ENCODE measurements at regions not wholly inside any gene's neighbourhood (a gene's known extent, or its start where the extent isn't known, plus 50 kb on each side); places are given as distances from the start of the nearest gene placed in this dataset.

DNA sequence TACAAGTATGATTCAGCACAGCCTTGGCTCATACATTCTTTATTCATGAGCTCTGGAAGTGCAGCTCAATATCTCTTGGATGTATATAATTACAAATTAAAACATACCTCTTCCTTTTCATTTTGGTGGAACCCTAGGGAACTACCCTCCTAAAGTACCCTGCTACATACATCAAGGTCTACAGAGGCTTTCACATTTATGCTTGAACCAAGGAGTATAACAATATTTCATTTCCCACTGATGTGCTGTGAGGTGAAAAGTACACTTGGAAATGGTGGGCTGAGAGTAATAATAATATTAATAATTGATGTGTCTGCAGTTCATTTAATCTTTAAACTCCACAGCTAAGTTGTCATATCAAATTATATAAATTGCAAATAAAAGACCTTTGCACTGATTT is 142.2 kb upstream of the LRRC3B start:
- Mint-ChIP-seq H3K4me1 (ENCODE audit: low read depth, unreplicated experiment) (no peaks in the 10 kb centered on the region), H3K36me3 (ENCODE audit: low read depth, unreplicated experiment) (no peaks in the 10 kb centered on the region), H3K9me3 (ENCODE audit: unreplicated experiment) (no peaks in the 10 kb centered on the region), H3K4me3 (ENCODE audit: unreplicated experiment) (no peak overlapping the region), H3K27ac (ENCODE audit: unreplicated experiment) (no peak overlapping the region), H3K27me3 (ENCODE audit: low read depth, unreplicated experiment) (no peaks in the 10 kb centered on the region)
- Histone ChIP-seq H3K27me3 (ENCODE audit: insufficient read depth, low read length) (no peaks in the 10 kb centered on the region), H3K79me2 (ENCODE audit: insufficient read depth, low read length) (no peaks in the 10 kb centered on the region), H3K4me3 (ENCODE audit: insufficient read depth, low read depth, low read length) (no peak overlapping the region), H3K36me3 (ENCODE audit: insufficient read depth, low read length) (no peaks in the 10 kb centered on the region), H3K9me3 (ENCODE audit: insufficient read depth, low read depth, low read length) (no peaks in the 10 kb centered on the region), H3K27ac (ENCODE audit: low read depth, low read length) (no peak overlapping the region), H2AFZ (ENCODE audit: low read depth, low read length) (no peak overlapping the region), H3K4me2 (ENCODE audit: low read length) (no peak overlapping the region), H3K4me1 (ENCODE audit: insufficient read depth, low read length) (no peaks in the 10 kb centered on the region), H3K9ac (ENCODE audit: low read length) (no peak overlapping the region), H4K20me1 (ENCODE audit: insufficient read depth, low read length) (no peaks in the 10 kb centered on the region)
- FAIRE-seq (no peak), DNase-seq (ENCODE audit: low read depth) (no peak)
- TF ChIP-seq, protein P1, sequence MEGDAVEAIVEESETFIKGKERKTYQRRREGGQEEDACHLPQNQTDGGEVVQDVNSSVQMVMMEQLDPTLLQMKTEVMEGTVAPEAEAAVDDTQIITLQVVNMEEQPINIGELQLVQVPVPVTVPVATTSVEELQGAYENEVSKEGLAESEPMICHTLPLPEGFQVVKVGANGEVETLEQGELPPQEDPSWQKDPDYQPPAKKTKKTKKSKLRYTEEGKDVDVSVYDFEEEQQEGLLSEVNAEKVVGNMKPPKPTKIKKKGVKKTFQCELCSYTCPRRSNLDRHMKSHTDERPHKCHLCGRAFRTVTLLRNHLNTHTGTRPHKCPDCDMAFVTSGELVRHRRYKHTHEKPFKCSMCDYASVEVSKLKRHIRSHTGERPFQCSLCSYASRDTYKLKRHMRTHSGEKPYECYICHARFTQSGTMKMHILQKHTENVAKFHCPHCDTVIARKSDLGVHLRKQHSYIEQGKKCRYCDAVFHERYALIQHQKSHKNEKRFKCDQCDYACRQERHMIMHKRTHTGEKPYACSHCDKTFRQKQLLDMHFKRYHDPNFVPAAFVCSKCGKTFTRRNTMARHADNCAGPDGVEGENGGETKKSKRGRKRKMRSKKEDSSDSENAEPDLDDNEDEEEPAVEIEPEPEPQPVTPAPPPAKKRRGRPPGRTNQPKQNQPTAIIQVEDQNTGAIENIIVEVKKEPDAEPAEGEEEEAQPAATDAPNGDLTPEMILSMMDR (IDR thresholded peaks at IDR 0.05; ENCODE audit: insufficient read depth, low read depth, low read length), result no peak
- TF ChIP-seq EZH2 (IDR thresholded peaks at IDR 0.05; ENCODE audit: insufficient read depth, low read length), result no peak

DNA sequence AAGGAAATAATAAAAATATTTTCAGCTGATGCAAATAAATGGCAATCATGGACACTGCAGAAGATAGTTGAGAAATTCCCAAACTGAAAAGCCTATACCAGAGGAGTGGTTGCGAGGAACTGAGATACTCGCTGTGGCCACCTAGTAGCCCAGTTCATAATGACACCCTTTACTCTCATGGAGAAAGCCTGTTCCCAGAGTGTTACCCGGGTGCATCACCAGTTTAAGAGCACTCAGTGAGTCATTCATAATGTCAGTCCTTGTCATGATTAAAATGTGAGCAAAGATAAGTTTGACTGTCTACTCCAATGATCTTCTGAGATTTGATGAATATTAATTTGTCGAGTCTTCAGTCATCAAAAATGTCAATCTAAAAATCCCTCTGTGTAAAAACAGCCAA is 138.4 kb upstream of the LRRC3B start:
- H3K27ac Mint-ChIP-seq (ENCODE audit: unreplicated experiment), result no peak overlapping the region
- no peak for FAIRE-seq
- no peaks in the 10 kb centered on the region for H3K27me3 Mint-ChIP-seq (ENCODE audit: low read depth, unreplicated experiment)

GRCh38 chr3:26498271-26498670 is 124.3 kb upstream of the LRRC3B start:
- Mint-ChIP-seq H3K4me1 (ENCODE audit: low read depth, unreplicated experiment) (no peaks in the 10 kb centered on the region), H3K9me3 (ENCODE audit: unreplicated experiment) (peaks cover 3% of the 10 kb centered on the region), H3K27me3 (ENCODE audit: low read depth, unreplicated experiment) (no peaks in the 10 kb centered on the region), H3K36me3 (ENCODE audit: low read depth, unreplicated experiment) (no peaks in the 10 kb centered on the region), H3K4me3 (ENCODE audit: unreplicated experiment) (no peak overlapping the region), H3K27ac (ENCODE audit: unreplicated experiment) (no peak overlapping the region)
- H4K20me1 ChIP-seq (ENCODE audit: insufficient read depth, low read length), result no peaks in the 10 kb centered on the region
- H3K4me2 ChIP-seq (ENCODE audit: low read length), result no peak overlapping the region
- H3K27me3 ChIP-seq (ENCODE audit: insufficient read depth, low read length), result no peaks in the 10 kb centered on the region
- H3K79me2 ChIP-seq (ENCODE audit: insufficient read depth, low read length), result no peaks in the 10 kb centered on the region
- H3K27ac ChIP-seq (ENCODE audit: low read depth, low read length), result no peak overlapping the region
- no peak for FAIRE-seq
- no peaks in the 10 kb centered on the region for H3K9me3 ChIP-seq (ENCODE audit: insufficient read depth, low read depth, low read length)
- no peaks in the 10 kb centered on the region for H3K36me3 ChIP-seq (ENCODE audit: insufficient read depth, low read length)
- no peak overlapping the region for H3K9ac ChIP-seq (ENCODE audit: low read length)
- no peak overlapping the region for H2AFZ ChIP-seq (ENCODE audit: low read depth, low read length)
- no peaks in the 10 kb centered on the region for H3K4me1 ChIP-seq (ENCODE audit: insufficient read depth, low read length)
- no peak for TF ChIP-seq EZH2 (IDR thresholded peaks at IDR 0.05; ENCODE audit: insufficient read depth, low read length)
- TF ChIP-seq, protein P1 (IDR thresholded peaks at IDR 0.05; ENCODE audit: insufficient read depth, low read depth, low read length), result no peak
- no peak for DNase-seq (ENCODE audit: low read depth)
- no peak overlapping the region for H3K4me3 ChIP-seq (ENCODE audit: insufficient read depth, low read depth, low read length)

More for the DNA sequence above, 138.4 kb upstream of the LRRC3B start:
- Mint-ChIP-seq H3K4me3 (ENCODE audit: unreplicated experiment) (no peak overlapping the region), H3K4me1 (ENCODE audit: low read depth, unreplicated experiment) (no peaks in the 10 kb centered on the region), H3K9me3 (ENCODE audit: unreplicated experiment) (no peaks in the 10 kb centered on the region), H3K36me3 (ENCODE audit: low read depth, unreplicated experiment) (no peaks in the 10 kb centered on the region)
- H2AFZ ChIP-seq (ENCODE audit: low read depth, low read length), result no peak overlapping the region
- no peaks in the 10 kb centered on the region for H4K20me1 ChIP-seq (ENCODE audit: insufficient read depth, low read length)
- H3K4me1 ChIP-seq (ENCODE audit: insufficient read depth, low read length), result no peaks in the 10 kb centered on the region
- TF ChIP-seq, protein P1 (IDR thresholded peaks at IDR 0.05; ENCODE audit: insufficient read depth, low read depth, low read length), result no peak
- no peak for TF ChIP-seq EZH2 (IDR thresholded peaks at IDR 0.05; ENCODE audit: insufficient read depth, low read length)
- no peak overlapping the region for H3K4me2 ChIP-seq (ENCODE audit: low read length)
- no peak for DNase-seq (ENCODE audit: low read depth)
- no peak overlapping the region for H3K9ac ChIP-seq (ENCODE audit: low read length)
- no peaks in the 10 kb centered on the region for H3K9me3 ChIP-seq (ENCODE audit: insufficient read depth, low read depth, low read length)
- no peaks in the 10 kb centered on the region for H3K79me2 ChIP-seq (ENCODE audit: insufficient read depth, low read length)
- no peak overlapping the region for H3K4me3 ChIP-seq (ENCODE audit: insufficient read depth, low read depth, low read length)
- no peaks in the 10 kb centered on the region for H3K36me3 ChIP-seq (ENCODE audit: insufficient read depth, low read length)
- H3K27ac ChIP-seq (ENCODE audit: low read depth, low read length), result no peak overlapping the region
- H3K27me3 ChIP-seq (ENCODE audit: insufficient read depth, low read length), result no peaks in the 10 kb centered on the region

Data from astrocyte (in vitro differentiated cells and primary cell).